PC-3 (cell line): ENCODE measurements at regions not wholly inside any gene's neighbourhood (a gene's known extent, or its start where the extent isn't known, plus 50 kb on each side); places are given as distances from the start of the nearest gene placed in this dataset.

Experiments used
- CTCF ChIP-seq: fragments of 300-600 bp; sonication (generic); conservative IDR thresholded peaks from 2 replicates; pipeline ENCODE4 v1.5.1; 2017; ENCODE audit warnings: antibody characterized with exemption, low read depth, mild to moderate bottlenecking, low read length
- EZH2 ChIP-seq: fragments of 300-600 bp; sonication (generic); IDR thresholded peaks from one replicate; pipeline ENCODE4 v1.6.1; 2017; ENCODE audit warnings: antibody characterized with exemption, mild to moderate bottlenecking, low read length; ENCODE audit not compliant: unreplicated experiment

GRCh38 chr4:124591637-124592036 is 120.9 kb downstream of the ANKRD50 start:
- no peak for TF ChIP-seq CTCF
- no peak for TF ChIP-seq EZH2
